GM19025 (cell line): ENCODE measurements at regions not wholly inside any gene's neighbourhood (a gene's known extent, or its start where the extent isn't known, plus 50 kb on each side); places are given as distances from the start of the nearest gene placed in this dataset.
A peak's percentile ranks its signal among the peaks of the same experiment; 100 is the strongest.

Experiments used
- ATAC-seq: cut with Tn5 transposase; IDR thresholded peaks from one replicate; pipeline ENCODE4 v1.9.1; 2021; ENCODE audit warnings: mild to moderate bottlenecking, low read depth, moderate library complexity; ENCODE audit not compliant: unreplicated experiment

DNA sequence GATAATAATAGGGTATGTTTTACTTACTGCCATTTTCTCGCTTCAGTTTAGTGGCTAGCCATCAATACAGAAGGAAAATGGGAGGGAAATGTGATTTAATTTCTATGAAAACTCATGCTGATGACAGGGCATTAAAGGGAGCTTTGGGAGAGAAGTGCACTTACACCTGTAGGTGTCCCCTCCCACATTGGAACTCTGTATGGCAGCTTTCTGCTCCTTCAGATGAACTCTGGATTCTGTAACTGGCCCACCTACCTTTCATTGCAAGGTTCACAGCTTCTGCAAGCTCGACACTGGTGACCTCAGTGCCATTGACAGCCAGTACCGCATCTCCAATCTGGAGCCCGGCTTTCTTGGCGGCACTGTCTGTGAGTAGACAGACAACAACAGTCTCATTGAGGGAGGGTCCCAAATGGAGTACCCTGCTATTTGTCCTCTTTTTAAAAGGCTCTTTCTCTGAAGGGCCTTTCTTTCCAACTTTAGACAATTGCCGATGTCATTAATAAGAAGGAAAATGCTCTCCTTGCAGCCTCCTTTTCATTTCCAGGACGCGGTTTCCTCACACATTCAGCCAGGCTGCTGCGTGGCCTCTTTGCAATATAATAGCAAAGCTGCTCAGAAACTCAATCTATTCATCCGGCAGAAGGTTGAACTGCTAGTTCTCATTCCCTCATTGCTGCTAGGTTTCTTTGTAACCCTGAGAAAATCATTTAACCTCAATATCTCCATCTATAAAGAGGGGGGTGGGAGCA, 63.6 kb downstream of the NUDT12 start:
- ATAC-seq: no peak

DNA sequence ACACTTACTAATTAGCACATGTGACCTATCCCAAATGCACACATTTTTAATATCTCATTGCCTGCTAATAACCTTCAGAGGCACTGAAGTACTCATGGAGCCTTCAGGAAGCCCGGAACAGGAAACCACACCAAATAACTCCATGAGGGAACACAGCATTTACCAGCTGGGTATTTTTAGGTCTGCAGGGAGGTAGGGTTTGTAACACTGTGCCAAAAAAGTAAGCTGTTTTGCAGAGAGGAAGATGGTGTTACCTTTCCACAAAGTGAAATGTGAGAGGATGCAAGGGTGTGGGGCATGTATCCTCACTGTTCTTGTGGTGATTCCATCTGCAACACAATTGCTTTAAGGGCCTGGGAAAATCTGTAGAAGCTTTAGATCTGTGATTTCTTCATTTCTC, 64.4 kb downstream of the NUDT12 start:
- no peak for ATAC-seq

DNA sequence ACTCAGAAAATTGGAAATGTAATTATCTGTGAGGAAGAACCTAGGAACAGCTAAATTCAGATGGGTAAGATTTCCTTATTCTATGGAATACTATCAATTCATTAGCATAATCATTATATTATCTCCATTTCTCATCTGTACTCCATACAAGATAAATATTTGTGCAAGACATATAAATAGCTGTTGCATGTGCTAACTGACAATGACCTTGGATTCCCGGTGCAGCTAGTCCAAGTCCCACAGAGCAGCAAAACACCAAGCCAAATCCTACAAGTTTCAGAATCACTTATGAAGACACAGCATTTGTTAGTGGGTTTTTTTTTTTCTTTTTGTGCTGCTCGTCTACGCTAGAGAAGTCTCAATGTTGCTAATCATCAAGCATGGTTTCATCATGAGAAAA, 64.8 kb downstream of the NUDT12 start:
- no peak for ATAC-seq

DNA sequence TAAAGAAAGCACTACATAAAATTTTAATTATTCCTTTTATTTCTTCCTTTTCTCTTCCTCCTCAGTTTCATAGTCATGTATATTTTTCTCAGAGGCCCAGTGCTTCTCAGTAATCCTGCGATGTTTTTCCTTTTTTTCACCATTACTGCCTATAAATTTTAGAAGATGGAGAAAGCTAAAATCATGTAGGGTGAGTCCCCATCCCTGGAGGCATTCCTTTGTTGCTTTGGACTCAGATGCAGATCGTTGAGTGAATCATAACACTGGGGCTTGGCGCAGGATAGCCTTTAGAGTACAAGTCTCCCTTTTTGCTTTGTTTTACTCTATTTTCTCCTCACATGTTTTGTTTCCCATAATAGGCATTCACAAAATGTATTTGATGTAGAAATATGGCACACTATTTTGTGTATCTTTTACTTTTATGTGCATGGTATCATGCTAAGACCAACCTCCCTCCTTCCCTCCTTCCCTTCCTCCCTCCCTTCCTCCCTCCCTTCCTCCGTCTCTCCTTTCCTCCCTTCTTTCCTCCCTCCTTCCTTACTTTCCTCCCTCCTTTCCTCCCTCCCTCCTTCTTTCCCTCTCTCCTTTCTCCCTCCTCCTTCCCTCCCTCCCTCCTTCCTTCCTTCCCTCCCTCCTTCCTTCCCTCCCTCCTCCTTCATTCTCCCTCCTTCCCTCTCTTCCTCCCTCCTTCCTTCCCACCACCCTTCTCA, 72.4 kb downstream of the NUDT12 start:
- ATAC-seq: no peak

DNA sequence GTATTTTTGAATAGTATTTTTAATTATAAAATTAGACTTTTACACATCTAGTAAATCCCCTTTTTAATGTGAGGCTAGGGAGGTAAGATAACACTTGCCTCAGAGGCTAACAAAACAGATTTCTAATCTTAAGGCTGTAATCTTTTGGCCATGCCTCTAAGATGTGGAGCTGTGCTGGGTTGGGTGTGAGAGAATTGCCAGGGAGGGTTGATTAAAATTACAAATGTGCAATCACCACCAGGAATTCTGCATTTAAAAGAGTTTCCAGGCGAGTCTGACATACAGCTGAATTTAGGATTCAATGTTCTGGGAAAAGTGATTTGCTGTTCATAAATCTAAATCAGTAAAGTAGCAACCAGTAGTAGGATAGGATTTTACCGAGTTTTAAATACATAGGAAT, 73.3 kb downstream of the NUDT12 start:
- ATAC-seq: no peak

DNA sequence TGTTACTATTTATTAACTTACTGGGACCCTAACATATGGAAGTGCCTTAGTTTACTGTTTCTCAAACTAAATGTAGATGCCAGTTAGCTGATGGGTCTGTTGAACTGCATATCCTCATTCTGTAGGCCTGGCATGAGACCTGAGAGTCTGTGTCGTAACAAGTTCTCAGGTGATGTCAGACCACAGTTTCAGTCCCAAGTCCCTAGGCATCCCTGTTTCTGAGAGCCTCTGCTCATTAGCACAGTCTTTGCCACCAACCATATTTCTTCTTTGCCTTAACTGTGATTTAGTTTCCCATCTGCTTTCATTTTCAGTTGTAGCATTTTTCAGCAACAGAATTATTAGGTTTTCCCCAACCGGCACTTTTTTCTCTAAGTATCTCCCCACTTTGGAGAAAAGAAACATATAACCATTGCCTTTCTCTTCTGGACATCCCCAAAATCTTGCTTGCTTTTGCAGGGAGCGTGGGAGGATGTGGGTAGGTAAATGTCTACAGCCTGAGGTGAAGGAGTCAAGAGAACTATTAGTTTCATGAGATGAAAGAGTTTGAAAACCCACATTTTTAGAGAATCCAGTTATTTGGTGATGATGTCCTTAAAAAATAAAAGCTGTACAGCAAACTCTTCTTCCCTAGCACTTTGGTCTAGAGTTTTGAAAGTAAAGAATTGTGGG, 74.6 kb downstream of the NUDT12 start:
- peak; percentile 58 for ATAC-seq

DNA sequence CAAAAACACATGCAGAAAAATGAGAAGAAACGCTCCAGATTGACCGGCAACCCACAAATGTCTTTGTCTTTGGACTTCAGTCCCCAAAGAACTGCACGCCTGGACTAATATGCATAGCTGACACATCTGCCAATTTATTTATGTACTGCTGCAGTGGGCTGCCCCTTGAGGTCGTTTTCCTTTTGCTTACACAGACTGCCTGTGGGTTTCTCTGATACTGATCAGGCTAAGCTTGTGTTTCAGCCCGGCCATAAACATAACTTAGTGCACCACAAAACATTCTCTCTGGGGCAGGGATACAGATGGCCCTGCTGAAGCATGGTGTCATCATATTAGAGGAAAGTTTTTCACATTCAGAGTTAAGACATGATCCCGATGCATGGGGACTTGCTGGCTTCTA, 75.4 kb downstream of the NUDT12 start:
- ATAC-seq: no peak

DNA sequence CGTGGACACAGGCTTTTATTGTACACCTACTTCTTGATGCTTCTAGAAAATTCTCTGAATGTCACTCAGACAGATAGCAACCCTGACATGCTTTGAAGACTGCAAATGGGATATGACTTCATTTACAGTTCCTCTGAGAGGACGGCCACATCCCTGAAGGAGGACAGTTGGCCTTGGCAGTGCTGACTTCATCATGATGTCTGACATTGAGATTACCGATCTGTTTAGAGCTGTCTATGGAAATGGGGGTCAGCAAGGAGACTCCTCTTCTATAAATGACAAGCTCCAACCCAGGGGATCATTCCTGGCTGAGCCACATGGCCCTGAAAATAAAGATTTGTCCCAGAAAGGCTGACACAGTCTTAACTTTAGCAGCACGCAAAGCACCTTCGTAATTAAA, 75.8 kb downstream of the NUDT12 start:
- no peak for ATAC-seq

DNA sequence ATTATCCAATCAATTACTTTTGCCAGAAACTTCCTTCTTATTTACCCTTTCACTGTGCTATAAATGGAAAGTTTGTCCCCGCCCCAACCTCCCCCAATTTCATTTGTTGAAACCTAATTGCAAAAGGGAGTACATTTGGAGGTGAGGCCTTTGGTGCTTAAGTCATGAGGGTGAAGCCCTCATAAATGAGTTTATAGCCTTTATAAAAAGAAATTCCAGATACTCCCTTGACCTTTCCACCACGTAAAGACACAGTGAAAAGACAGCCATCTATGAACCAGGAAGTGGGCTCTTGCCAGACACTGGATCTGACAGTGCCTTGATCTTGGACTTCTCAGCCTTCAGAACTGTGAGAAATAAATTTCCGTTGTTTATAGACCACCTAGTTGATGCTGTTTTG, 82.3 kb downstream of the NUDT12 start:
- ATAC-seq: no peak

DNA sequence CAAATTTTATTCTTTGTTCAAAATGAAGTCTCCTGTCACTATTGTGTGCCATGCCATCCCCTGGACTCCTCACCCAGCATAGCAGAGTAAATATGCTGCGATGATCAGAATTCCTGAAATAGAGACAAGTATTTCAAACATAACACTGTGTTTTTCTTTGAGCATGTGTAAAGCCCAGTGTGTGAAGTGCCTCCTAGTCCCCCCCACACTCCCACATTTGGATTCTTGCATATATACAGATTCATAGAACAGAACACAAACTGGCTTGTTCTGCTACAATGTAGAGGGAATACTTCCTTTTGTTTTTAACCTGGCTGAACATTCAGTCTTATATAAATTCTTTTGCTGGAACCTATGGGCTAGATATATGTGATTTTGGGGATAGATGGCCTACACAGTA, 84.9 kb downstream of the NUDT12 start:
- ATAC-seq: no peak

DNA sequence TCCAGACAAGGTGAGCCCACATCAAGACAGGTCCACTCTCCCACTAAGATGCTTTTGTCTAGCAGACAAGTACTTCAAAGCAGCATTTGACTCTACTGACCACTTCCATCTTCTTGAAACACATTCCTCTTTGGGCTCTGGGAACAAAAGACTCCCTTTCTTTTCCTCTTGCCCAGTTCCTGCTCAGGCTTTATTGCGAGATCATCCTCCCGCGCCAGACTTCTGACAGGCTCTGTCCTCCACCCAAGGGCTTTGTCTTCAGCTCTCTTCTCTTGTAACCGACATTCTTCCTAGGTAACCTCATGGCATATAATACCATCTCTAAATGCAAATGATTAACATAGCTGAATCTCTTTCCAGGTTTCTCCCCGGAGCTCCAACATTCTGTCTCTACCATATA, 85.8 kb downstream of the NUDT12 start:
- ATAC-seq: no peak

DNA sequence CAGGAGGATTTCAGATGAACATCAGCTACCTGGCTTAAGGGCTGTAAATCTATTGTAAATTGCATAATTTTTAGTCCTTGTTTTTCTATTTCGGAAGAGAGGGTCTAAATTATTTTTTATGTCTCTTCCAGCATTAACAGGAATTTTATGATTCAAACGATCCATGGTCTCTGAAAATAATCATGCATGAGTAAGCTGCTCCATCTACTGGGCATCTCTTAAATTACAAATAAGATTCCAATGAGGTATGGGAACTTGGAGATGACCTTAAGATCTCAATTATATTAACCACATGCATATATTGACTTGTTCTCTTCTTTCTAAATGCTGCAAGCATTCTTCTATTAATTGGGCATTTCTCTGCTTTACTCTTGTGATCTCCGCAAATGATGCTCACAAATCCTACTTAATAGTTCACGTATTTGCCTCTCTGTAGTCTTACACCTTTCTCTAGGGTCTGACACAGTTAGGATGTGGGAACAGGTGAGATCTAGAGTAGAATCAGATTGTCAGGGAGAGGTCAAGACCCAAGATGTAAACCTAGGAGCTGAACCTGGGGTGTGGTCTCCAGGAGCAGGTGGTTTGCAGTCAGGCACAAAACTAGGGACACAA, 86.9 kb downstream of the NUDT12 start:
- ATAC-seq: no peak

DNA sequence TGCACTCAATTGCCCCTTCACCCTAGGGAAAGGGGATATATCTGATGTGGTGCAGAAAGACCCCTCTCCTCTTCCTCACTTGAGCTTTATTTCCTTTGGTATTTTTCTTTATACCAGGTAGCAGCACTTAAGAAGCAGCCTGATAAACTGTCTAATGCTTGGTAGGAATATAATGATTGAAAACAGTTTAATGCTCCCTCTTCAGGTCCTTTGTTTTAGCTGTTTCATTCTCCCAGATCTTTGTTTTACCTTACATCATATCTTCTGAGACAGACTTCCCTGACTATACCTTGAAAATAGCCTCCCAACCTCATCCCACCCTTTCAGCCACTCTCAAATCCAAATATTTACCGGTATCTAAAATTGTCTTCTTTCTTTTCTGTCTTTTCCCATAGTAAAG, 87.9 kb downstream of the NUDT12 start:
- no peak for ATAC-seq

DNA sequence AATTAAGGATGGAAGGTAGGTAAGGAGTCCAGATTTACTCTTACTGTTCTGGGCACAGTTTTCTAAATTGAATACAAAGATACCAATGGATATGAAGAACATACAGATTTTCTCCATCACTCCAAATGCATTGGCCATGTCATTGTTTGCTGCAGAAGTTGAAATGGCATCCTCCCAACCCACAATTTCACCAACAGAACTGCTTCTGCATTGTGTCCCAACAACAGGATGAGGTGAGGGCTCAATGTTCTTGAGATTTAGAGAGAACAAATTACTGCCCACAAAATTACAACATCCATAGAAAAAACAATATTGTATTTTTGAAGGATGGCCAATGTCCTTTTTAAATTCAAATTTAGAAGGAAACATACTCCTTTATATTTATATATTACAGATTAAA, 88.9 kb downstream of the NUDT12 start:
- ATAC-seq: no peak

DNA sequence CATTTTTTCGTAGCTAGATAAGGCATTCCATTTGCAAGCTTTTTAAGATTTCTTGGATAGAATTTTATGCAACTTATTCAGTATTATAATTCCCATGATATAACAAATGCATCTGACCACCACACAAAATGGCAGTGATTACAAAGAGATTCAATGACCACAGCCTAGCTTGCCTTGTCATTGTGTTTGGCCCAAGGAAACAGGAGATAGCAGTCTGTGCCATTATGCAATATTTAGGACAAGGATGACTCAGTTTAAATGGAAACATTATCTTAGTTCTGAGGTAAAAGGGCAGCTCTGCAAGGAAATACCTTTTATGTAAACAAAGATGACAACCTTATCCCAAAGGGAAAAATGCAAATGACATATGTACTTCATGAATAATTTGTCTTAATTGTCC, 89.8 kb downstream of the NUDT12 start:
- ATAC-seq: no peak

DNA sequence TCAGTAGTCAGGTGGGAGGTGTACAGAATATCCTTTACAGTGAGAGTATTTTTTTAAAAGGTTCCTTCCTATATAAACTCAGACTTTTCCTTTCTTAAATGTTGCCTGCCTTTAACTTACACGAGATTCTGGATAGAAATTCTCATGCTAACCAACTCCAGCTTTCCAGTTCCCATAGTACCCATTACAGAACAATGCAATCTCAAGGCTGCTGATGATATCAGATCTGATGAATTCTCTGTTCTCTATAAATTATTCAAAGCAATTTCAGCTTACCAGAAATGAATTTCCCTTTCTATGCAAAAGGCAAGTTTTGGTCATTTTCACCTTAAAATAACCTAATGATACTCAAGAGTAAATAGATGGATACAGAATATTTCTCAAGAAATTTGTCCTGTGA, 90.3 kb downstream of the NUDT12 start:
- no peak for ATAC-seq

DNA sequence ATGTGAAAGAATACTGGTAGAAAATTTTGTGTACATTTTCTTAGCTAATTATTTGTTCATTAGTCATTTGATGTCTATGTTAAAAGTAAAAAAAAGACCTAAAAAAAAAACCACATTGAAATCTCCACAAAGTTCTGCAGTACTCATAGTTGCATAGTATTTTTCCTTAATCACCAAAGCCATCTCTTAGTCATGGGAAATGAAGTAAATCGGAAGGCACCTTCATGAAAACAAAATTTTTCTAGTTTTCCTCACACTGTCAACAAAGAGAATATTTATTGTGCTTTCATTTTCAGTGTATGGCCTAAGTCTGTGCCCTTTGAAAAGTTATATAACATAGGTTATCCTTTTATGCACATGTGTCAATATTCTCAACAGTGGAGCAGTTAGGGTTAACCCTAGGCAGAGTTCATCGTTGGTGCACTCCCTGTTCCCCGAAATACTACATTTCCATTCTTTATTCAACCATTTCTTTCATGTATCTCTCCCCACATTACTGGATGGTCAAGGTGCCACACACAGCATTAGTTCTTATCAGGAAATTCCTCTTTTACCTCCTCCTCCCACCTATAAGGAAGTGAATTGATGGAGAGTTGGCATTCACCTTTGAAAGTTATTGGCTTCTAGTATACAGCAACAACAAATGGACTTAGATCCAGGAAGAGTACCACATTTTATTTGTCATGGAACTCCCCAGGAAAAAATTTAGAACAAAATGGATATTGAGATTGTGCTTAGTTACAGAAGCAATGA, 93.1 kb downstream of the NUDT12 start:
- ATAC-seq: no peak

DNA sequence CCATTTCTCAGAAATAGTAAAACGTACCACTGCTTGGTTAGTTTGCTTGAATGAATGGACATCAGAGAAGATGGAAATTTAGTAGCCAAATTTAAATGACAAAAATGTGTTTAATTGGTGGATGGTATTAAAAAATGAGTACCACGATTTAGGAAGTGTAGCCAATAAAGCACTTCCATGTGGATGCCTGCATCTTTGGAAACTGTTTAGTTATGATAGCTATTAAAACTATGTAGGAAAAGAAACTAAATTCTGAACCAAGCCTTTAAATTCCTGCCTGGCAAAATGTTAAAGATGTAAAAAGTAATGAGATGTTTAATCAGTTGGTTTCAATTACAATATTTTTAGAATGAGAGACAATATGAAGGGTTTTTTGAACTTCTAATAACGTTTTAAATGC, 94.8 kb downstream of the NUDT12 start:
- ATAC-seq: no peak

DNA sequence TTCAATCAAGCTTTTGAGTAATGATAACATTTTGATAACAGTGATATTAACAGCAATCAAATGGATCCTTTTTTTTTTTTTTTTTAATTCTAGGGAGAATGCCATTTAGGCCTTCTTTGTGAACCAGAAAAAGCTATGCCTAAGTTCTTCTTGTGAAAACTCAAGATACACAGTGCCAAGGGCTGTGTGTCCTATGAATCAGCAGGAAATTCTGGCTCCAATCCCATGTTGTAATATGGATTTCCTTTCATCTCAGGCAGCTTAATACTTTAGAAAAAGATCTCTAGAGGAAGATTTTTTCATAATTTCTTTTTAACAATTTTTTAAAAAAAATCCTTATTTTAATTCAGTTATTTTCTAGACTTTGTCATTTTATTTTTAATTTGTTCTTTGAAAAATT, 96.1 kb downstream of the NUDT12 start:
- no peak for ATAC-seq

DNA sequence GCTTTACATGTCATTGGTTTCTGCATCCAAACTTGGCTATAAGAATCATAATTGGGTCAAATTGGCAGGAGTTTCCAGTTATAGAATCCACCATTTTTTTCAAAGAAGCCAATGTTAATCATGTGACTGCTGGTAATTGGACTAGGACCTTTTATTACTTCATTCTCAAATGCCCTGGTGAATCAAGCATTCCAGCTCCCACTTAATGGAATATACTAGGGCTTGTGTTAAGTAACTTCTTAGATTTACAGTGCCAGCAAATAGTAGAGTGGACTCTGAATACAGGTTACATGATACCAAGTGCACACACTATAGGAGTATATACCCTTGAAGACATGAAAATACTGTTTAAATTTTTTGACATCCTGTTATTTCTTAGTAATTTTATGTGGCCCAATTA, 96.7 kb downstream of the NUDT12 start:
- no peak for ATAC-seq
